Erythroblast (primary cell): ENCODE measurements at regions not wholly inside any gene's neighbourhood (a gene's known extent, or its start where the extent isn't known, plus 50 kb on each side); places are given as distances from the start of the nearest gene placed in this dataset.

Source experiments
- DNase-seq, 2 experiments: peaks; one replicate each; lab custom pipeline; 2025; lab: John Stamatoyannopoulos, UW
- GATA1 ChIP-seq: IDR thresholded peaks from 2 replicates; pipeline ENCODE4 v1.6.1; 2011; ENCODE audit warnings: low read depth, mild to moderate bottlenecking, control low read depth, low read length, moderate library complexity
- POLR2A ChIP-seq: IDR thresholded peaks from 2 replicates; pipeline ENCODE4 v1.6.1; 2011; ENCODE audit warnings: mild to moderate bottlenecking, low read length

- TF ChIP-seq POLR2A (no peak), GATA1 (no peak)
- DNase-seq: no peak
Observed at GRCh38 chr18:24987303-24988252, 364.4 kb downstream of the ZNF521 start.

DNA sequence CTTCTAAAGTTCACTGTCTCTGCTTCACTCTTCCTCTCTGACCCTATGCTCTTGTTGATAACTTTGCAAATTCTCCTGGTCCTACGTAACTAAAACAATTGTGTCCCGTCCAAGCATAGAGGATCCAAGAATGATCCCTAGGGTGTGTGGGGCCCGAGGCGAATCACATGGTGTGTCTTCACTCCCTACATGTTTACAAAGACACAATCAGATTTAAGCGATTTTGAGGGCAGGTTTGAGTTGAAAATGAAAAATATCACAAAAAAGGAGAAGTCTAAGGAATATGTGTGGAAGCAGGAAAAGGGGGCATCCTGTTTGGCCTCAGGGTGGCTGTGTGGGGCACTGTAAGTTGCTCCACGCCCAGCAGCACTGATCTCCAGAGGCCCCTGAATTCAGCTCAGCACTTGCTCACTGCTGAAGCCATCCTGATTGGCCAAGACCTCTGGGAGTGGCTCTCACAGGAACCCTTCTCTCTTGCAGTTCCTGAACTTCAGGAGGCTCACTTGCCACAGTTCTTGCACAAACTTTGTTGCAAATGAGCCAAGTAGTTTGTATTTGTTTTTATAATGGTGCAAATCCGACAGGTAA is 363.6 kb downstream of the ZNF521 start:
- no peak for TF ChIP-seq GATA1
- TF ChIP-seq POLR2A: no peak
- DNase-seq: no peak

DNA sequence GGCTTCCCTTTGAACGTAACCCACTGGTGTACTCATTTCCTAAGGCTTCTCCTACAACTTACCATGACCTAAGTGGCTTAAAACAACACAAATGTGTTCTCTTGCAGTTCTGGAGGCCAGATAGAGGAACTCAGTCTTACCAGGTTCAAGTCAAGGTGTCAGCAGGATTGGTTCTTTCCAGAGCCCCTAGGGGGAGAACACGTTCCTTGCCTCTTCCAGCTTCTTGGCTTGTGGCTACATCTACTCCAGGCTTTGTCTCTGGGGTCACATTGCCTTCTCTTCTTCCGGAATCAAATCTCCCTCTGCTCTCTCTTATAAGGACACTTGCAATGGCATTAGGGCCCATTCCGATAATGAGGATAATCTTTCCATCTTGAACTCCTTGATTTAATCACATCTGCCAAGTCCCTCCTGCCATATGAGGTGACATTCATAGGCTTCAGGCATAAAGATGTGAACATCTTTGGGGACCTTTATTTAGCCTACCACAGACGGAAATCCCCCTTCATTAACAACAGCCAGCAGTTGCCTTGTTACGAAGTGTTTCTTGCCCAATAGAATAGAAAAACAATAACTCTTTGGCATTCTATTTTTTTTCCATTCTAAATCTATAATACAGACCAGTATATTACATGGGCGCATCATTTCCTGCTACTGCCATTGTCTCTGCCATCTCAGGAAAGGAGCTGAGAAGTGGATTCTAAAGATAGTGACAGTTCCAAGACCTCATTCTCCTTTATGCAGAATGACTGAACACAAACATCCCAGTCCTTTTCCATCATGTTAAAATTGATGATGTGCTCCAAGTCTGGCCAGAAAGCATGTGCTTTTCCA is 362.0 kb downstream of the ZNF521 start:
- DNase-seq: peak in 1 of 2 experiments; percentile 20
- no peak for TF ChIP-seq GATA1
- TF ChIP-seq POLR2A: no peak

- no peak for TF ChIP-seq GATA1
- no peak for TF ChIP-seq POLR2A
- DNase-seq: no peak
Observed at GRCh38 chr18:24990671-24991134, 361.3 kb downstream of the ZNF521 start.

GRCh38 chr18:24991141-24992060 is 360.6 kb downstream of the ZNF521 start:
- no peak for DNase-seq
- TF ChIP-seq POLR2A: no peak
- TF ChIP-seq GATA1: no peak

DNA sequence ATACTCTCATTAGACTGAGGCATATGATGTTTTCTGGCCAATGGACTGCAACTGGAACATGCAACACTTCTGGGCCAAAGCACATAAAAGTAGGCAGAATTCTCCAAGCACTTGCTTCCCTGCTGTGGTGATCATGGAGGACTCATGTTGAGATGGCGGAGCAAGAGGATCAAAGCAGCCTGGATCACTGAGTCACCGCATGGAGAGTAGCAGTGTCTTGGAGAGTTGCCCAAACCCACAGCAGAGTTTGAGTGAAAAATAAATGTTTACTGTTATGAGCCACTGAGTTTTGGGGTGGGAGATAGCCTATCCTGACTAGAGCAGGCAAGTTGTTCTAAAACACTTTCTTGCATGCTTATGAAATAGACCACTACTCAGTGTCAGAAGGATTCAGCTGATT is 359.5 kb downstream of the ZNF521 start:
- TF ChIP-seq GATA1 (no peak), POLR2A (no peak)
- no peak for DNase-seq

DNA sequence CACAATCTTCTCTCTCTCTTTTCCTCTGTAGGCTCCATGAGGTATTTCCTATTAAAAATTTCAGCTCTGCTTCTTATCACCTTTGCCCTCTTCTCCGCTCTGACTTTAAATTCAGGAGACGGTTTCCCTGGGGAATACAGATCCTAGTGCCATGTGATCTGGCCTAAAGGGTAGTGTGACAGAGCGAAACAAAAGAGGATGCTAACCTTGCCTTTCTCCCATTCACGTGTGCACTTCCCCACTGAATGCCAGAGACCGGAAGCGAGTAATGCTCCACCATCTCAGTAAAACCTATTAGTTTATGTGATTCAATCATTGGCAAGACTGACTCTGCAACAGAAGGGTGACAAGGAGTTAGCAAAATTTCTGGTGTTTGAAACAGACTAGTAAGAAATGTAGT is 358.3 kb downstream of the ZNF521 start:
- DNase-seq: no peak

DNA sequence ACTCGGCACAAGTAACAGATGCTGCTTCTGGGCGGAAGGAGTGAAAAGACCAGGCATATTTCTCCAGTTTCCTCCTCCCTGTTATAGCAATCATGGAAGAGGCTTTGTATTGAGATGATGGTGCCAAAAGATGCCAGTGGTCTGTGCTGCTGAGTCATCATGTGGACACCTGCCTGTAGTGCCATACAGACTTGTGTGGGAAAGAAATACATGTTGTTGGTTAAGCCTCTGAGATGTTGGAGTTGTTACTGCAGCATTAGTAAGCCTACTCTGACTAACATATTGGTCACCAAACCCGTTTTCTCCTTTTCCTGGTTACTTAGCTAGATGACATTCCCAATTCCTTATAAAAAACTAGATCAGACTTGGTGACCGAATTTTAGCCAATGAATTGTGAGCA is 356.9 kb downstream of the ZNF521 start:
- TF ChIP-seq GATA1 (no peak), POLR2A (no peak)
- DNase-seq: no peak

More for the DNA sequence above, 358.3 kb downstream of the ZNF521 start:
- no peak for TF ChIP-seq POLR2A
- TF ChIP-seq GATA1: no peak

DNA sequence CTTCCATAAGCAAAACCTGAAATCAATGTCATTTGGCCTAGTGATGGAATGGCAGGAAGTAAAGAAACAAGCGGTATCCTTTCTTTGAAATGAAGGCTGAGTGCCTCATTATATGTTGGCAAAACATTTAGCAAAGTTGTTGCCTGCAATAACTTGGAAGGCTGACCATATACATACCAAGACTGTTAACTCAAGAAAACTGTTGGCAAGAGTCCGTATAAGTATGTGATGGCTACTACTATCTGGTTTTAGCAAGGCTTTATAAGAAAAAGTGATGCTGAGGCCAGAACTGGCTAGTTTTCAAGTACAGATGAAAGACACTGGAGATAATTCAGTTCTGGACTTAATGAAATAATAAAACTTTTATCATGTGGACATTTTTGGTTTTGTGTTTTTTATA is 356.2 kb downstream of the ZNF521 start:
- no peak for DNase-seq
- TF ChIP-seq POLR2A (no peak), GATA1 (no peak)

GRCh38 chr18:24999650-25000267 is 352.2 kb downstream of the ZNF521 start:
- no peak for DNase-seq
- TF ChIP-seq GATA1: no peak
- no peak for TF ChIP-seq POLR2A

DNA sequence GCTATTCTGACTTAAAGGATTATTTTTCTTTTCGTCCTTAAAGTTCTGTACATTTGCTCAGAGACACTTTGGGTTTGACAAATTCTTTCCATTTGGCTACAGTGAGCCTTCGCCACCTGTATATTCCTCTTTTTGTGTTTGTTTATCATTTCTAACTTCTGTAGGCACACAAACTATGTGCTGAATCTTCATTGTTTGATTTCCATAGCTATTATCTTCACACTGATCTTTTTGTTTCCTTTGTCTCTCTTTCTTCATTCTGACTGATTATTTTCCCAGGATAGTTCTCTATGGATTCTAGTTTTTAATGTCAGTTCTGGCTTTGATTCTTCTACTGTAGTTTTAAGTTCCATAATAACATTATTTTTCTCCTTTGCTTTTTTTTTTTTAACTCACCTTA is 350.2 kb downstream of the ZNF521 start:
- DNase-seq: no peak
- TF ChIP-seq POLR2A (no peak), GATA1 (no peak)
